Ovary (tissue), 3 donors: ENCODE measurements at regions not wholly inside any gene's neighbourhood (a gene's known extent, or its start where the extent isn't known, plus 50 kb on each side); places are given as distances from the start of the nearest gene placed in this dataset.

ENCODE experiments used
- POLR2A ChIP-seq: fragments of 450-650 bp; IDR thresholded peaks from one replicate; pipeline ENCODE4 v1.6.1; 2017; ENCODE audit warnings: antibody characterized with exemption, mild to moderate bottlenecking, moderate library complexity
- TF ChIP-seq, protein P1 (sequence below), 3 donors: fragments of 450-650 bp in 2 of 3; fragments of 200-600 bp in 1 of 3; IDR thresholded peaks; one replicate each; pipeline versions ENCODE4 v1.5.1 to v1.8.0; 2016 to 2022; ENCODE audit warnings: antibody characterized with exemption in 3 of 3, mild to moderate bottlenecking in 1 of 3
- donor health status: DM: no; HTN: no; CAD: no.

- TF ChIP-seq, protein P1, sequence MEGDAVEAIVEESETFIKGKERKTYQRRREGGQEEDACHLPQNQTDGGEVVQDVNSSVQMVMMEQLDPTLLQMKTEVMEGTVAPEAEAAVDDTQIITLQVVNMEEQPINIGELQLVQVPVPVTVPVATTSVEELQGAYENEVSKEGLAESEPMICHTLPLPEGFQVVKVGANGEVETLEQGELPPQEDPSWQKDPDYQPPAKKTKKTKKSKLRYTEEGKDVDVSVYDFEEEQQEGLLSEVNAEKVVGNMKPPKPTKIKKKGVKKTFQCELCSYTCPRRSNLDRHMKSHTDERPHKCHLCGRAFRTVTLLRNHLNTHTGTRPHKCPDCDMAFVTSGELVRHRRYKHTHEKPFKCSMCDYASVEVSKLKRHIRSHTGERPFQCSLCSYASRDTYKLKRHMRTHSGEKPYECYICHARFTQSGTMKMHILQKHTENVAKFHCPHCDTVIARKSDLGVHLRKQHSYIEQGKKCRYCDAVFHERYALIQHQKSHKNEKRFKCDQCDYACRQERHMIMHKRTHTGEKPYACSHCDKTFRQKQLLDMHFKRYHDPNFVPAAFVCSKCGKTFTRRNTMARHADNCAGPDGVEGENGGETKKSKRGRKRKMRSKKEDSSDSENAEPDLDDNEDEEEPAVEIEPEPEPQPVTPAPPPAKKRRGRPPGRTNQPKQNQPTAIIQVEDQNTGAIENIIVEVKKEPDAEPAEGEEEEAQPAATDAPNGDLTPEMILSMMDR (IDR thresholded peaks at IDR 0.05): no peak
- TF ChIP-seq POLR2A: no peak
Measured at GRCh38 chr11:115684135-115684534, 179.9 kb upstream of the CADM1 start.
